HG03039 (cell line): ENCODE measurements at regions not wholly inside any gene's neighbourhood (a gene's known extent, or its start where the extent isn't known, plus 50 kb on each side); places are given as distances from the start of the nearest gene placed in this dataset.

Experiments used
- ATAC-seq: cut with Tn5 transposase; IDR thresholded peaks from one replicate; pipeline ENCODE4 v1.9.1; 2021; ENCODE audit warnings: mild to moderate bottlenecking, moderate library complexity; ENCODE audit not compliant: unreplicated experiment

DNA sequence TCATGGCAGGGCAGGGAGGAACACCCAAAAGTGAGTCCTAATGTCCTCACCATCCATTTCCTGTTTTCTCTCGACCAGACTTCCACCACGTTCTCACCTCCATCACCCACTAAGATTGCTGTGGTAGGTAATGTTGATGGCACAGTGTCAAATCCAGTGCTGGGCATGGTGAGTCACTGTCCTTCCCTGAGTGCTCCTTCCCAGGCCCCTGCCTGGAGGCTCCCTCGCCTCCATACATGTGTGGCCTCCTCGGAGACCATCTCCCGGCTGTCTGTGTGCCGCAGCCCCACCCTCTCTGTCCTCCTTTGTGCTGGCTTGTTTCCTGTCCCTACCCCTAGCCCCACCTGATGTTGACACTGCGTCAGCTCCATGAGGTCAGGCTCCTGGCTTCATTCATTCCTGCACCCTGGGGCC, 177.5 kb downstream of the SYK start:
- ATAC-seq: no peak

DNA sequence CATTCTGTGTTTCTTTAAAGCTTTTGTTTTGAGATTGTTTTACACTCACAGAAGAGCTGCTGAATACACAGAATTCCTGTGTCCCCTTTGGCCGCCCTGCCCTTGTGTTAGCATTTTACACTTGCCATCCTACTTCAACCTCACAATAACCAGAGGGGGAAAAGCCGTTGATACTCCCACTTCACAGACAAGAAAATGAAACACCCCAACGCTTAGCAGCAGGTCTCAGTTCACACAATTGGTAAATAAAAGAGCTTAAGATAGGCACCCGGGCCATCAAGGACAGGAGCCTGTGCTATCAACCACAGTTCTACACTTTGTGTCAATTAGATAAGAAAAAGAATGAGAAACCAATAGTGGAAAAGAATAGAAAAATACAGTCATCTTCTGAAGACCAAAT, 178.0 kb downstream of the SYK start:
- no peak for ATAC-seq

GRCh38 chr9:90981726-90982125, 180.1 kb downstream of the SYK start:
- no peak for ATAC-seq

- ATAC-seq: no peak
These were observed 181.8 kb downstream of the SYK start for GRCh38 chr9:90983394-90983793.

DNA sequence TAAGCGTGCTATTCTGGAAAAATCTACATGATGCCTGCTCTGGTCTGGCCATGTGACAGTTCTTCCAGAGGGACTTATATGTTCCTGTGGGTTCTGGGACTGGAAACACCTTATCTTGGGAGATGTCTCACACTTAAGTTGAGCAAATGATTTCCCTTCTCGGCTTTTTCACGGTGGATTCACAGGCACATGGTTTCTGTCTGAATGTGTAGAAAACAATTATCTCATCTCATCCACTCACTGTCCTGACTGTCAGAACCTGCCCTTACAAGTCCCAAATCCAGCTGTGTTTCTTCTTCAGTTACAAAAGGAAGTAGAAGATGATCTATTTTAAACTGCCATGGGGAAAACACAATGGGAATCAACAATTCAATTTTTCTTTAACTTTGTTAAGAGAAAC, 184.0 kb downstream of the SYK start:
- no peak for ATAC-seq

GRCh38 chr9:90986161-90986560, 184.5 kb downstream of the SYK start:
- no peak for ATAC-seq

DNA sequence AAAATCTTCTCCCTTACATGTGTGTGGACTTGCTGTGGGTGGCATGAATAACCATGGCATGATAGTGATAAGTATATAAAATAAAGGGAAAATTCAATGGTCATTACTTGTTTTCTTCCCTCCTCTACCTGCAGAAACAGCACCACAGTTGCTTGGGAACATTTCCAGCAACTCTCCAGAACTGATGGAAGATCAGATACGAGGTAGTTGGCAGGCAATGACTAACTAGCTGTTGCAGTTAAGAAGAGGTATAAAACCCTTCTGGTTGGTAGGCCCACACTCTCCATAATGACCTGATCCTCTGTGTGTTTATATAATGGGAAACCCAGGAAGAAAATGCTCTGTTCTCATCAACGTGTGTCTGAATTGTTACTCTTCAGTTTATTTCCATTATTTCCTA, 185.9 kb downstream of the SYK start:
- ATAC-seq: no peak

- ATAC-seq: no peak
These were observed 186.7 kb downstream of the SYK start for GRCh38 chr9:90988318-90988717.

DNA sequence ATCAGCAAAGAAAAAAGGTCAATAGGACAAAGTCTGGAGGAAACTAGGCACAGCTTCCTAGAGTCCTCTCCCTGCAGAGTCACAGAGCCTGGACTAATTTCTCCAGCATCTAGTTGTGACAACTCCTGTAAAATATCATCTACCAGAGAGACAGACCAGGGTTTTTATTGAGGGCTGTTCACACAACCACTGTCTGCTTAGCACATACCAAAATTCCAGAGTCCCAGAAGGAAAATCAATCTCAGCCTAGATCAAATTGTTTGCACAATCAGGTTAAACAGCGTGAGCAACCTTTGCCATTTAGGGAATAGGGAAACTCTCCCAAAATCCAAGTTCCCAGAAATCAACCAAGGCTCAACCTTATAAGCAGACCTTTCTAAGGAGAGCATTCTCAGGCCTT, 190.3 kb downstream of the SYK start:
- no peak for ATAC-seq

DNA sequence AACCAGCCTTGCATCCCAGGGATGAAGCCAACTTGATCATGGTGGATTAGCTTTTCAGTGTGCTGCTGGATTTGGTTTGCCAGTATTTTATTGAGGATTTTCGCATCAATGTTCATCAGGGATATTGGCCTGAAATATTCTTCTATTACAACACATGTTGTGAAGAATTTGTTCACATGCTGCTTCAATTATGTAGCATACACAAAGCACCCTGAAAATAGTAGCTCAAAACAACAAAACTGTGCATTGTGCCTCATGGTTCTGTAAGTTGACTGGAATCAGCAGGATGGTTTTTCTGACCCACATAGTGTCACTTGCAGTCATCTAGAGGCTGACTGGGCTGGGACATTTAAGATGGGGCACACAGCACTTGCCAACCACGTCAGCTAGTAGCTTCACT, 193.9 kb downstream of the SYK start:
- no peak for ATAC-seq

GRCh38 chr9:90996154-90997065, 194.8 kb downstream of the SYK start:
- no peak for ATAC-seq

- ATAC-seq: no peak
These were observed 197.0 kb downstream of the SYK start for GRCh38 chr9:90998573-90998972.

- ATAC-seq: no peak
These were observed 198.1 kb downstream of the SYK start for GRCh38 chr9:90999425-91000397.

DNA sequence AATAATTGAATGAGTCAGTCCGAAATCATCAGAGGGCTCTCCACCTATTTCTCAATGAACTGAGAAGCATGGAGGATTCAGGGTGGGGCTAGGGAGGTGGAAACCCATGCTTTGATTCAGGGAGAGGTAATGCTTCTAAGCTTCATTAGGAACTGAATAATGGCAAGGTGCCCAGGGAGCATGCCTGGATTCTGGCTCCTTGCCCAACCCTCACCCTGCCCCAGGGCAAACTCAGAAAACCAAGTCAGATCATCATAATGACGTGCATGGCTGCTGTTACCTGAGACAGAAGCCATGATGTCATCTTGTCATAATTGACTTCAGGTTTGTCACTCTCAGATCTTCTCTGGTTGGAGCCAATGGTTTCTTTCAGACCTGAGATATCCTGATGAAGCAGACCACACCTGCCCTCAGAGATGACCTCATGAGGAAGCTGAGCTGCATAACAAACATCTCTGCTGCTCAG, 199.6 kb downstream of the SYK start:
- no peak for ATAC-seq

DNA sequence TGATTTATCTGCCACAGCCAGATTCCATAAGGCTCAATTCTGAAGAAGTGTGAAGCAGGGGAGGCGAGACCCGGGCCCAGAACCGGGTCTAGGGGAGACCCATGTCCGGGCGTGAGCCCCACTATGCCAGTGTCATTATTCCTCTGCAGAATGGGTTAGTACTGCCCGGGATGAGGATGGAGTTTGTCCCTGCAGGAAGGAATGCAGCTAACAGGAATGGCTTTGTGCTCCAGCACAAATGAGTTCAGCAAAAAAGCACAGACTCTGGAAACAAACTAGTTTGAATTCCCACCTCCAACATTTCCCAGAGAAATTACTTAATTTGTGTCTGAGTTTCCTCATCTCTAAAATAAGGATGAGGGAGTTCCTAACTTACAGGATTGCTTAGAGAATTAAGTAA, 202.9 kb downstream of the SYK start:
- ATAC-seq: no peak

DNA sequence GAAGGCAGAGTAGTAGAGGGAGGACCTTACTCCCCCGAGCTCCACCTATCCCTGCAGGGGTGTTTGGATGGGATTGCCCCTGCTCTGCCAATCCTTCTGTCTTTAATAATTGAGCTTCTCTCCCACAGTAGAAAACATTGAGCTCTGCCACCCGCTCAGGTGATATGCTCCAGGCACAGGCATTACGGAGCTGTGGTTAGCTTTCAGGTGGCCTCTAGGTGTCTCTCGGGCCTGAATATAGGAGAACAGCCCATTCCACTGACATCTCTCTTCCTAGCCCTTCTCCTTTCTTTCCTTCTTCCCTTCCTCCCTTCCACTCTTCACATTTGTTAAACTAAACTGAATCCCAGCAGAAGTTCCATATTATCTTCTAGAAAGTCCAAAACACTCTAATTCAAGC, 203.4 kb downstream of the SYK start:
- no peak for ATAC-seq

- no peak for ATAC-seq
These were observed 204.4 kb downstream of the SYK start for GRCh38 chr9:91006046-91006445.

DNA sequence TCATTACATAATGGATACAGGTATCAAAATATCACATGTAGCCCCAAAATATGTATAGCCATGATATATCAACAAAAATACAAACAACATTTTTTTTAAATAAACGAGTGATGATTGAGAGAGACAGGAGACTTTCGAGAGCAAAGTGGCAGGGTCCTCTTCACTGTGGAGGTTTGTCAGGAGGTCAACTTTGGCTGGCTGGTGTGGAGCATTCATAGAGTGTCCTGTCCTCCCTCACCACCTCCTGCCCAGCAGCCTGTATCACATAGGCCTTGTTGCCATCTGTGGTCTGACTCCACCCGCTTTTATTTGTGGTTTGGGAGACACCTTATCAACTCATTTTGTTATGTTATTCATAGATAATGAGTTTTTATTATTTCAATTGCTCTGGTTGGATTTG, 206.9 kb downstream of the SYK start:
- ATAC-seq: no peak

GRCh38 chr9:91011891-91012290, 210.3 kb downstream of the SYK start:
- ATAC-seq: no peak

GRCh38 chr9:91012933-91013841, 211.6 kb downstream of the SYK start:
- no peak for ATAC-seq

DNA sequence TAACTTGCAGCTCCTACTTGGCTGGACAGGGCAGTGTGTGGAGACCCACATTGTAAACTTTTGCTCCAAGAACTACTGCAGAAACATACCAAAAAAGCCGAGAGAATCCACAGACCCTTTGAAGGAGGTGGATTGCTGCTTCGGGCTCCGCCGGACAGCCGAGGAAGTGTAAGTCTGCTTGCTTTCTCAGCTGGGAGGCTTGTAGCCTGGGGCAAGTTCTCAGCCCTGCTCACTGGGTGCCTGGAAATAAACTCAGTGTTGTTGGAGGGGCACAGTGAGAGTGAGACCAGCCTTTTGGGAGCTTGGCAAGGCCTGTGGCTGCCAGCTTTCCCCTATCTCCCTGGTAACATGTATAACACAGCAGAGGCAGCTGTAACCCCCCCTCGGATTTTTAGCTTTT, 215.6 kb downstream of the SYK start:
- ATAC-seq: no peak
